ENCODE measurements at regions not wholly inside any gene's neighbourhood (a gene's known extent, or its start where the extent isn't known, plus 50 kb on each side); places are given as distances from the start of the nearest gene placed in this dataset.
"Not testable (repeated sequence)": the region's sequence is repeated elsewhere in the genome, so short reads cannot be mapped to it uniquely, and the experiment has no call there.

DNA sequence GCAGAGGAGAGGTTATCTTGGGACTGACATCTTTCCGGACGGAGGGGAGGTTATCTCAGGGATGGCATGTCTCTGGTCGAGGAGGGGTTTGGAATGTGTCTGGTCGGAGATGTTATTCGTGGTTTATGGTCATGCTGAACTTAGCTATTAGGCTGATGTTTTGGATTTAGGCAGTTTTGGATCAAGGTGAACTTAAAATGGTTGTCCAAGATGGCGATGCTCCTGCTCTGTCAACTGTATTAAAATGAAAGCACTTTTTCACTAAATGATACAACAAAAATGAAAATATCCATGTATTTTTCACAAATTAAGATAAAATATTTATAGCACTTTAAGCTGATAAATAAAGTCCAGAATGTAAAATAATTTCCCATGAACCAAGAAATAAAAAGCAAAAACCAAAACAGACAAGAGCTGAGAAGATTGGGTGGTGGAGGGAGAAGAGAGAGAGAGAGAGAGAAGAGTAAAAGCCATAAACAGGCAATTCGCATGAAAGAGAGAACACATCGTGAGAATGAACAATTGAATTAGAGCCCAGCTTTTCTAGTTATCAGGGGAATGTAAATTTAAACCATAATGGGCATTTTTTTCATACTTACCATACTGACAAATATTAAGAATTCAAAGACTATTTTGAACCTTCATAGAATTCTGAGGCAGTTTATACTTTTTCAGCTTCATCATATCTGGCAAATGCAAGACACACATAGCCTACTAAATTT lies 2236.0 kb upstream of the AGA start:
- Mint-ChIP-seq H3K27ac (no peak overlapping the region), H3K27me3 (ENCODE audit: low read depth in 3 of 3) (no peaks in the 10 kb centered on the region), H3K36me3 (no peaks in the 10 kb centered on the region), H3K4me1 (no peaks in the 10 kb centered on the region), H3K9me3 (peaks cover 5 to 24% (median 12%) of the 10 kb centered on the region in 7 donors), H3K4me3 (no peak overlapping the region)
- H3K4me1 ChIP-seq (ENCODE audit: control insufficient read depth in 1 of 2, insufficient read depth in 2 of 2, low read length in 2 of 2), result no peaks in the 10 kb centered on the region
- H3K79me2 ChIP-seq (ENCODE audit: insufficient read depth, low read length), result no peaks in the 10 kb centered on the region
- no peak for DNase-seq
- no peak for TF ChIP-seq CTCF (IDR thresholded peaks at IDR 0.05)
- H2AFZ ChIP-seq (ENCODE audit: insufficient read depth, low read depth, low read length, poor library complexity, severe bottlenecking), result no peak overlapping the region
- H3K4me3 ChIP-seq (replicated peaks in 1 of 3; ENCODE audit: low read depth in 2 of 3, low read length in 3 of 3), result no peak overlapping the region
- no peak overlapping the region for H3K4me2 ChIP-seq (replicated peaks; ENCODE audit: extremely low read depth, low read length, poor library complexity, severe bottlenecking)
- H3K27ac ChIP-seq (ENCODE audit: low read depth in 1 of 2, low read length in 2 of 2), result no peak overlapping the region
- WGBS (ENCODE audit: insufficient coverage), result 86% methylated on average over 4 of the region's 8 CpGs
- intact Hi-C loops (cut with micrococcal nuclease), result no loop called here
- H3K36me3 ChIP-seq (replicated peaks in 1 of 2; ENCODE audit: control insufficient read depth in 1 of 2, insufficient read depth in 2 of 2, low read length in 2 of 2), result no peaks in the 10 kb centered on the region
- H3K9me3 ChIP-seq (replicated peaks in 1 of 2; ENCODE audit: control insufficient read depth in 1 of 2, insufficient read depth in 1 of 2, low read length in 2 of 2), result peaks cover 5 to 7% of the 10 kb centered on the region in 2 donors
- H3K9ac ChIP-seq (ENCODE audit: insufficient read depth, low read length, poor library complexity, severe bottlenecking), result no peak overlapping the region
- no peaks in the 10 kb centered on the region for H4K20me1 ChIP-seq (ENCODE audit: insufficient read depth, low read length)
- H3K27me3 ChIP-seq (ENCODE audit: control insufficient read depth in 2 of 2, insufficient read depth in 2 of 2, low read length in 2 of 2), result no peaks in the 10 kb centered on the region

GRCh38 chr4:179683661-179684060 lies 2241.4 kb upstream of the AGA start:
- H3K27me3 Mint-ChIP-seq (ENCODE audit: low read depth in 3 of 3); H3K36me3 Mint-ChIP-seq; DNase-seq; H2AFZ ChIP-seq (ENCODE audit: insufficient read depth, low read depth, low read length, poor library complexity, severe bottlenecking); H3K4me2 ChIP-seq (replicated peaks; ENCODE audit: extremely low read depth, low read length, poor library complexity, severe bottlenecking); H3K79me2 ChIP-seq (ENCODE audit: insufficient read depth, low read length); H4K20me1 ChIP-seq (ENCODE audit: insufficient read depth, low read length); H3K4me1 ChIP-seq (ENCODE audit: control insufficient read depth in 1 of 2, insufficient read depth in 2 of 2, low read length in 2 of 2); H3K27ac ChIP-seq (ENCODE audit: low read depth in 1 of 2, low read length in 2 of 2); H3K4me3 ChIP-seq (replicated peaks in 1 of 3; ENCODE audit: low read depth in 2 of 3, low read length in 3 of 3); H3K27me3 ChIP-seq (ENCODE audit: control insufficient read depth in 2 of 2, insufficient read depth in 2 of 2, low read length in 2 of 2); H3K4me3 Mint-ChIP-seq; H3K9ac ChIP-seq (ENCODE audit: insufficient read depth, low read length, poor library complexity, severe bottlenecking); H3K9me3 ChIP-seq (replicated peaks in 1 of 2; ENCODE audit: control insufficient read depth in 1 of 2, insufficient read depth in 1 of 2, low read length in 2 of 2); H3K4me1 Mint-ChIP-seq; intact Hi-C loops (cut with micrococcal nuclease); H3K36me3 ChIP-seq (replicated peaks in 1 of 2; ENCODE audit: control insufficient read depth in 1 of 2, insufficient read depth in 2 of 2, low read length in 2 of 2); H3K27ac Mint-ChIP-seq: not testable (repeated sequence)
- H3K9me3 Mint-ChIP-seq, result peaks cover 2 to 18% (median 13%) of the 10 kb centered on the region in 7 donors
- 83% methylated on average over 1 of the region's 4 CpGs for WGBS (ENCODE audit: insufficient coverage)

Data from CD14-positive monocyte (primary cell).